Endodermal cell (in vitro differentiated cells): ENCODE measurements at regions not wholly inside any gene's neighbourhood (a gene's known extent, or its start where the extent isn't known, plus 50 kb on each side); places are given as distances from the start of the nearest gene placed in this dataset.

Experiments
- DNase-seq: peaks from one replicate; pipeline ENCODE4 v3.0.0-alpha.2; 2017
- H3K27ac ChIP-seq: 2 replicates; pipeline ENCODE4 v1.5.1; 2013; ENCODE audit warnings: mild to moderate bottlenecking, low read depth, low read length, moderate library complexity
- H3K27me3 ChIP-seq: 2 replicates; pipeline ENCODE4 v1.6.1; 2013; ENCODE audit warnings: mild to moderate bottlenecking, low read length, moderate library complexity; ENCODE audit not compliant: insufficient read depth, control insufficient read depth, poor library complexity, severe bottlenecking
- H3K36me3 ChIP-seq: 2 replicates; pipeline ENCODE4 v1.7.0; 2013; ENCODE audit warnings: mild to moderate bottlenecking, low read length, moderate library complexity; ENCODE audit not compliant: control insufficient read depth, insufficient read depth
- H3K4me1 ChIP-seq: one replicate; pipeline ENCODE4 v1.7.0; 2013; ENCODE audit warnings: low read length; ENCODE audit not compliant: control insufficient read depth, insufficient read depth
- H3K4me3 ChIP-seq: 2 replicates; pipeline ENCODE4 v1.5.1; 2013; ENCODE audit warnings: mild to moderate bottlenecking, low read length, moderate library complexity
- H3K9ac ChIP-seq: 2 replicates; pipeline ENCODE4 v1.6.1; 2013; ENCODE audit warnings: mild to moderate bottlenecking, low read length, moderate library complexity; ENCODE audit not compliant: poor library complexity, severe bottlenecking; ENCODE audit errors: extremely low read depth
- H3K9me3 ChIP-seq: 2 replicates; pipeline ENCODE4 v1.6.1; 2013; ENCODE audit warnings: mild to moderate bottlenecking, low read length, moderate library complexity; ENCODE audit not compliant: control insufficient read depth
- H3K27ac Mint-ChIP-seq: 2 replicates; pipeline ENCODE4 v1.8.0; 2020; ENCODE audit warnings: mixed read lengths
- H3K27me3 Mint-ChIP-seq: 2 replicates; pipeline ENCODE4 v1.8.0; 2021; ENCODE audit warnings: mild to moderate bottlenecking, mixed read lengths; ENCODE audit not compliant: insufficient read depth
- H3K36me3 Mint-ChIP-seq: 2 replicates; pipeline ENCODE4 v1.8.0; 2020; ENCODE audit warnings: low read depth, mixed read lengths
- H3K4me1 Mint-ChIP-seq: 2 replicates; pipeline ENCODE4 v1.8.0; 2020; ENCODE audit warnings: mixed read lengths
- H3K4me3 Mint-ChIP-seq: 2 replicates; pipeline ENCODE4 v1.8.0; 2020; ENCODE audit warnings: mild to moderate bottlenecking, moderate library complexity, mixed read lengths
- H3K9me3 Mint-ChIP-seq: 2 replicates; pipeline ENCODE4 v1.8.0; 2020; ENCODE audit warnings: mild to moderate bottlenecking, mixed read lengths
- CTCF ChIP-seq: fragments of 200-600 bp; sonication (generic); conservative IDR thresholded peaks from 2 replicates; pipeline ENCODE4 v1.5.0; 2021; ENCODE audit warnings: antibody characterized with exemption, mild to moderate bottlenecking
- WGBS, 2 experiments: methylation state at CpG; one replicate each; pipeline versions ENCODE4 v1.1.5 to v1.1.7; 2013; ENCODE audit warnings: missing lambda C conversion rate in 2 of 2, mixed read lengths in 1 of 2; ENCODE audit not compliant: insufficient coverage in 1 of 2, insufficient read length in 1 of 2; 5-methylcytosine and 5-hydroxymethylcytosine counted together

- 82% methylated on average over 3 of the region's 3 CpGs; no CpG with 5 or more reads in 1 of the 2 experiments for WGBS, 2 experiments
These were observed 482.4 kb downstream of the CDY2B start for GRCh38 chrY:17397659-17398058.

GRCh38 chrY:17381431-17382070, 498.5 kb downstream of the CDY2B start:
- H3K4me3 ChIP-seq = no peak overlapping the region
- no peaks in the 10 kb centered on the region for H3K36me3 Mint-ChIP-seq
- no peaks in the 10 kb centered on the region for H3K9me3 Mint-ChIP-seq
- no peaks in the 10 kb centered on the region for H3K27me3 Mint-ChIP-seq
- no peak for DNase-seq
- H3K4me1 Mint-ChIP-seq = no peaks in the 10 kb centered on the region
- no peak overlapping the region for H3K27ac ChIP-seq
- no peaks in the 10 kb centered on the region for H3K27me3 ChIP-seq
- no peak overlapping the region for H3K27ac Mint-ChIP-seq
- WGBS, 2 experiments = 64% methylated on average over 1 of the region's 2 CpGs; no CpG with 5 or more reads in 1 of the 2 experiments
- no peak overlapping the region for H3K9ac ChIP-seq
- no peaks in the 10 kb centered on the region for H3K9me3 ChIP-seq
- H3K4me1 ChIP-seq = no peaks in the 10 kb centered on the region
- H3K4me3 Mint-ChIP-seq = no peak overlapping the region
- H3K36me3 ChIP-seq = no peaks in the 10 kb centered on the region
- TF ChIP-seq CTCF = no peak

More at GRCh38 chrY:17397659-17398058, 482.4 kb downstream of the CDY2B start:
- Mint-ChIP-seq H3K27me3 (no peaks in the 10 kb centered on the region), H3K27ac (no peak overlapping the region), H3K4me1 (no peaks in the 10 kb centered on the region), H3K9me3 (no peaks in the 10 kb centered on the region), H3K36me3 (no peaks in the 10 kb centered on the region), H3K4me3 (no peak overlapping the region)
- Histone ChIP-seq H3K36me3 (no peaks in the 10 kb centered on the region), H3K27ac (no peak overlapping the region), H3K4me3 (no peak overlapping the region), H3K9ac (no peak overlapping the region), H3K27me3 (no peaks in the 10 kb centered on the region), H3K4me1 (no peaks in the 10 kb centered on the region), H3K9me3 (no peaks in the 10 kb centered on the region)
- TF ChIP-seq CTCF = no peak
- DNase-seq = no peak

- H3K36me3 Mint-ChIP-seq = no peaks in the 10 kb centered on the region
- H3K36me3 ChIP-seq = no peaks in the 10 kb centered on the region
- no peaks in the 10 kb centered on the region for H3K4me1 Mint-ChIP-seq
- no peak overlapping the region for H3K9ac ChIP-seq
- 63 to 100% methylated on average over 1 of the region's 1 CpG for WGBS, 2 experiments
- no peak for TF ChIP-seq CTCF
- no peak overlapping the region for H3K4me3 ChIP-seq
- H3K27ac Mint-ChIP-seq = no peak overlapping the region
- no peak overlapping the region for H3K27ac ChIP-seq
- H3K27me3 Mint-ChIP-seq = no peaks in the 10 kb centered on the region
- no peaks in the 10 kb centered on the region for H3K9me3 Mint-ChIP-seq
- H3K27me3 ChIP-seq = no peaks in the 10 kb centered on the region
- no peak for DNase-seq
- H3K4me3 Mint-ChIP-seq = no peak overlapping the region
- H3K4me1 ChIP-seq = no peaks in the 10 kb centered on the region
- H3K9me3 ChIP-seq = no peaks in the 10 kb centered on the region
These were observed 501.7 kb downstream of the CDY2B start for GRCh38 chrY:17378326-17378725.
